Kidney epithelial cell (primary cell): ENCODE measurements at regions not wholly inside any gene's neighbourhood (a gene's known extent, or its start where the extent isn't known, plus 50 kb on each side); places are given as distances from the start of the nearest gene placed in this dataset.

Experiments used
- DNase-seq: peaks from one replicate; pipeline ENCODE4 v3.0.0-alpha.2; 2010; ENCODE audit warnings: low read depth
- H3K27me3 ChIP-seq: 2 replicates; pipeline ENCODE4 v1.6.0; 2011; ENCODE audit warnings: low read length; ENCODE audit not compliant: control insufficient read depth, insufficient read depth
- H3K36me3 ChIP-seq: 2 replicates; pipeline ENCODE4 v1.5.1; 2011; ENCODE audit warnings: low read length; ENCODE audit not compliant: control insufficient read depth, insufficient read depth
- H3K4me3 ChIP-seq: 2 replicates; pipeline ENCODE4 v1.5.1; 2011; ENCODE audit warnings: low read depth, mild to moderate bottlenecking, control low read depth, low read length
- CTCF ChIP-seq: IDR thresholded peaks from 2 replicates; pipeline ENCODE4 v1.5.1; 2011; ENCODE audit warnings: mild to moderate bottlenecking, moderate library complexity, low read length, control low read depth, inconsistent platforms; ENCODE audit not compliant: insufficient read depth, poor library complexity, severe bottlenecking

GRCh38 chr11:119876841-119877240 is 147.8 kb upstream of the NECTIN1 start:
- Histone ChIP-seq H3K36me3 (no peaks in the 10 kb centered on the region), H3K27me3 (peaks cover 2% of the 10 kb centered on the region), H3K4me3 (no peak overlapping the region)
- TF ChIP-seq CTCF = no peak
- DNase-seq = no peak

- Histone ChIP-seq H3K27me3 (peaks cover 2% of the 10 kb centered on the region), H3K36me3 (no peaks in the 10 kb centered on the region), H3K4me3 (no peak overlapping the region)
- DNase-seq = no peak
- no peak for TF ChIP-seq CTCF
These were observed 147.0 kb upstream of the NECTIN1 start for GRCh38 chr11:119875841-119876600.

- Histone ChIP-seq H3K36me3 (no peaks in the 10 kb centered on the region), H3K27me3 (peaks cover 2% of the 10 kb centered on the region), H3K4me3 (no peak overlapping the region)
- no peak for DNase-seq
- TF ChIP-seq CTCF = no peak
These were observed 145.7 kb upstream of the NECTIN1 start for GRCh38 chr11:119874660-119875238.

GRCh38 chr11:119873761-119874421 is 144.9 kb upstream of the NECTIN1 start:
- Histone ChIP-seq H3K36me3 (no peaks in the 10 kb centered on the region), H3K4me3 (no peak overlapping the region), H3K27me3 (peaks cover 2% of the 10 kb centered on the region)
- DNase-seq = no peak
- no peak for TF ChIP-seq CTCF

GRCh38 chr11:119872611-119873310 is 143.8 kb upstream of the NECTIN1 start:
- DNase-seq = no peak
- H3K36me3 ChIP-seq = no peaks in the 10 kb centered on the region
- peaks cover 2% of the 10 kb centered on the region for H3K27me3 ChIP-seq
- no peak for TF ChIP-seq CTCF
- no peak overlapping the region for H3K4me3 ChIP-seq
